Panc1 (cell line): ENCODE measurements at regions not wholly inside any gene's neighbourhood (a gene's known extent, or its start where the extent isn't known, plus 50 kb on each side); places are given as distances from the start of the nearest gene placed in this dataset.

Source experiments
- ATAC-seq: fragments of 200-7000 bp; cut with Tn5 transposase; 2 replicates; pipeline ENCODE4 v1.9.1; 2020; ENCODE audit warnings: mild to moderate bottlenecking, moderate library complexity
- BruUV-seq: library from RNA; stranded (reverse); fragments of 400-500 nt; replicated peaks from 2 replicates; lab custom pipeline; 2021; lab: Mats Ljungman, UMichigan
- CTCF ChIA-PET: fragments of 300-600 bp; sonication (Branson Sonifier 250); formaldehyde crosslinking; loops from one replicate; lab custom pipeline; 2022; ENCODE audit warnings: antibody characterized with exemption; lab: Charles Lee
- POLR2A ChIA-PET: fragments of 300-600 bp; sonication (Branson Sonifier 250); formaldehyde crosslinking; loops from one replicate; lab custom pipeline; 2022; ENCODE audit warnings: antibody characterized with exemption; lab: Charles Lee
- DNase-seq: peaks from one replicate; pipeline ENCODE4 v3.0.0-alpha.2; 2010; ENCODE audit warnings: low read depth, low spot score
- H3K27ac ChIP-seq: 2 replicates; pipeline ENCODE4 v1.5.1; 2011; ENCODE audit warnings: mild to moderate bottlenecking, low read length, inconsistent platforms
- H3K27me3 ChIP-seq: fragments of 200-500 bp; sonication (Bioruptor generic); 2 replicates; pipeline ENCODE4 v1.6.0; 2014; ENCODE audit warnings: low read length, inconsistent platforms; ENCODE audit not compliant: control insufficient read depth, insufficient read depth
- H3K36me3 ChIP-seq: fragments of 200-500 bp; sonication (Bioruptor generic); 2 replicates; pipeline ENCODE4 v1.5.1; 2014; ENCODE audit warnings: inconsistent platforms, mild to moderate bottlenecking, low read length, moderate library complexity; ENCODE audit not compliant: control insufficient read depth, insufficient read depth
- H3K4me1 ChIP-seq: 2 replicates; pipeline ENCODE4 v1.5.1; 2011; ENCODE audit warnings: inconsistent platforms, mild to moderate bottlenecking, low read length, moderate library complexity; ENCODE audit not compliant: control insufficient read depth, insufficient read depth
- H3K4me3 ChIP-seq, 2 experiments: 2 replicates each; pipeline ENCODE4 v1.5.1; 2011 to 2012; ENCODE audit warnings: low read depth in 2 of 2, low read length in 2 of 2, mild to moderate bottlenecking in 2 of 2, inconsistent platforms in 1 of 2, moderate library complexity in 1 of 2
- H3K9me3 ChIP-seq: fragments of 200-500 bp; sonication (Bioruptor generic); 2 replicates; pipeline ENCODE4 v1.5.1; 2014; ENCODE audit warnings: low read depth, mild to moderate bottlenecking, inconsistent platforms, low read length, moderate library complexity; ENCODE audit not compliant: control insufficient read depth, insufficient read depth
- POLR2AphosphoS5 ChIP-seq: IDR thresholded peaks from 2 replicates; pipeline ENCODE4 v1.6.1; 2012; ENCODE audit warnings: mild to moderate bottlenecking, low read depth, low read length, moderate library complexity
- SIN3A ChIP-seq: IDR thresholded peaks from 2 replicates; pipeline ENCODE4 v1.6.1; 2012; ENCODE audit warnings: low read depth, mild to moderate bottlenecking, low read length, moderate library complexity, borderline replicate concordance; ENCODE audit not compliant: insufficient read depth
- TCF7L2 ChIP-seq: IDR thresholded peaks from 2 replicates; pipeline ENCODE4 v1.6.1; 2011; ENCODE audit warnings: mild to moderate bottlenecking, low read depth, low read length, inconsistent platforms
- in situ Hi-C: cut with HindIII; loops from 2 replicates; pipeline ENCODE4 v1.10.0; 2016; ENCODE audit warnings: low sequenced_read_pairs, low pct_unique_long_range_greater_than_20kb
- intact Hi-C: fragments of 100-400 bp; cut with micrococcal nuclease; formaldehyde crosslinking; loops from one replicate; pipeline ENCODE4 v1.10.0; 2022; ENCODE audit not compliant: unreplicated experiment
- TF ChIP-seq, protein P1 (sequence below): fragments of 450-650 bp; IDR thresholded peaks from 2 replicates; pipeline ENCODE4 v1.5.1; 2017; ENCODE audit warnings: mild to moderate bottlenecking
- TF ChIP-seq, protein P2 (sequence below), 2 experiments: IDR thresholded peaks; 2 replicates each; pipeline ENCODE4 v1.6.1; 2011 to 2012; ENCODE audit warnings: low read depth in 2 of 2, control low read depth in 1 of 2, low read length in 1 of 2, mild to moderate bottlenecking in 1 of 2, moderate library complexity in 1 of 2; ENCODE audit not compliant: insufficient read depth in 1 of 2

DNA sequence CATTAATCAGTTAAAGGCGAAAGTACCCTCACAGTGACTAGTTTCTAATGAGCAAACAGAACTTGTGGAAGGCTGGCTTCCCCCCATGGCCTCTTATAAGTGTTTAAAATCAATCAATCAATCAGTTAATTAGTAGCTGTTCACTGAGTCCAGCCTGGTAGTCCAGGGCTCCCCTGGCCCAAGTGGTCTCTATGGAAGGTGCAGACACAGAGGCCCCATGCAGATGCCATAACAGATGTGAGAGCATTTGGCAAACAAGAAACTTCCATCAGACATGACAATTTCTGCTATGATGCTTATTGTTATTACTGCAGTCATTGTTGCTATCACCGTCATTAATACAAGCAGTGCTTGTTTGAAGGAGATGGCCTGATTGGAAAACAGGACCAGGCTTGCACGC, 179.0 kb upstream of the TSHZ3 start:
- in situ Hi-C loops, result no loop called here
- Histone ChIP-seq H3K9me3 (peaks cover 7% of the 10 kb centered on the region), H3K27ac (no peak overlapping the region), H3K36me3 (no peaks in the 10 kb centered on the region), H3K4me3 (no peak overlapping the region), H3K27me3 (no peaks in the 10 kb centered on the region), H3K4me1 (no peaks in the 10 kb centered on the region)
- CTCF ChIA-PET, result no interaction called here
- ATAC-seq (no peak), DNase-seq (no peak)
- no TSS peak for BruUV-seq
- no peak for TF ChIP-seq POLR2AphosphoS5
- TF ChIP-seq, protein P1, sequence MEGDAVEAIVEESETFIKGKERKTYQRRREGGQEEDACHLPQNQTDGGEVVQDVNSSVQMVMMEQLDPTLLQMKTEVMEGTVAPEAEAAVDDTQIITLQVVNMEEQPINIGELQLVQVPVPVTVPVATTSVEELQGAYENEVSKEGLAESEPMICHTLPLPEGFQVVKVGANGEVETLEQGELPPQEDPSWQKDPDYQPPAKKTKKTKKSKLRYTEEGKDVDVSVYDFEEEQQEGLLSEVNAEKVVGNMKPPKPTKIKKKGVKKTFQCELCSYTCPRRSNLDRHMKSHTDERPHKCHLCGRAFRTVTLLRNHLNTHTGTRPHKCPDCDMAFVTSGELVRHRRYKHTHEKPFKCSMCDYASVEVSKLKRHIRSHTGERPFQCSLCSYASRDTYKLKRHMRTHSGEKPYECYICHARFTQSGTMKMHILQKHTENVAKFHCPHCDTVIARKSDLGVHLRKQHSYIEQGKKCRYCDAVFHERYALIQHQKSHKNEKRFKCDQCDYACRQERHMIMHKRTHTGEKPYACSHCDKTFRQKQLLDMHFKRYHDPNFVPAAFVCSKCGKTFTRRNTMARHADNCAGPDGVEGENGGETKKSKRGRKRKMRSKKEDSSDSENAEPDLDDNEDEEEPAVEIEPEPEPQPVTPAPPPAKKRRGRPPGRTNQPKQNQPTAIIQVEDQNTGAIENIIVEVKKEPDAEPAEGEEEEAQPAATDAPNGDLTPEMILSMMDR, result no peak
- TF ChIP-seq, protein P2, sequence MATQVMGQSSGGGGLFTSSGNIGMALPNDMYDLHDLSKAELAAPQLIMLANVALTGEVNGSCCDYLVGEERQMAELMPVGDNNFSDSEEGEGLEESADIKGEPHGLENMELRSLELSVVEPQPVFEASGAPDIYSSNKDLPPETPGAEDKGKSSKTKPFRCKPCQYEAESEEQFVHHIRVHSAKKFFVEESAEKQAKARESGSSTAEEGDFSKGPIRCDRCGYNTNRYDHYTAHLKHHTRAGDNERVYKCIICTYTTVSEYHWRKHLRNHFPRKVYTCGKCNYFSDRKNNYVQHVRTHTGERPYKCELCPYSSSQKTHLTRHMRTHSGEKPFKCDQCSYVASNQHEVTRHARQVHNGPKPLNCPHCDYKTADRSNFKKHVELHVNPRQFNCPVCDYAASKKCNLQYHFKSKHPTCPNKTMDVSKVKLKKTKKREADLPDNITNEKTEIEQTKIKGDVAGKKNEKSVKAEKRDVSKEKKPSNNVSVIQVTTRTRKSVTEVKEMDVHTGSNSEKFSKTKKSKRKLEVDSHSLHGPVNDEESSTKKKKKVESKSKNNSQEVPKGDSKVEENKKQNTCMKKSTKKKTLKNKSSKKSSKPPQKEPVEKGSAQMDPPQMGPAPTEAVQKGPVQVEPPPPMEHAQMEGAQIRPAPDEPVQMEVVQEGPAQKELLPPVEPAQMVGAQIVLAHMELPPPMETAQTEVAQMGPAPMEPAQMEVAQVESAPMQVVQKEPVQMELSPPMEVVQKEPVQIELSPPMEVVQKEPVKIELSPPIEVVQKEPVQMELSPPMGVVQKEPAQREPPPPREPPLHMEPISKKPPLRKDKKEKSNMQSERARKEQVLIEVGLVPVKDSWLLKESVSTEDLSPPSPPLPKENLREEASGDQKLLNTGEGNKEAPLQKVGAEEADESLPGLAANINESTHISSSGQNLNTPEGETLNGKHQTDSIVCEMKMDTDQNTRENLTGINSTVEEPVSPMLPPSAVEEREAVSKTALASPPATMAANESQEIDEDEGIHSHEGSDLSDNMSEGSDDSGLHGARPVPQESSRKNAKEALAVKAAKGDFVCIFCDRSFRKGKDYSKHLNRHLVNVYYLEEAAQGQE (IDR thresholded peaks at IDR 0.05; ENCODE audit: insufficient read depth in 1 of 2, low read depth in 2 of 2, low read length in 1 of 2), result no peak
- no peak for TF ChIP-seq TCF7L2
- TF ChIP-seq SIN3A, result no peak
- intact Hi-C loops, result no loop called here
- POLR2A ChIA-PET, result interaction anchor here (0.6 kb wide), 1 partner anchor 100 kb away, joined by 6 read pairs; no protein-coding TSS in a partner anchor

DNA sequence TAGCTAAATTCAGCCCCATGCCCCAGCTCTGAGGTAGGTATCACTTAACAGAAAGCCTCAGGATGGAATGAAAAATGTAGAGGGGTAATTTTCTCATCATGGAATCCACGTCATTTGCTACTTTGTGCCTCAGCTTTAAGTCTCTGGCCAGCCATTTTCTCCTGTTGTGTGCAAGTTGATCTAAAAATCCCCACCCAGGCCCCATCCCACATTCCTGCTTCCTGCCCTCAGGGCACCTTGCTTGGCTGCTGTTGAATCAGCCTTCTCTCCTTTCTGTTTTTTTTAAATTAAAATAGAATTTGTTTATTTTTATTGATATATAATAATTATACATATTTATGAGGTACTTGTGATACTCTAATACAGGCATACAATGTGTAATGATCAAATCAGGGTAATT, 179.9 kb upstream of the TSHZ3 start:
- no TSS peak for BruUV-seq
- no peak for ATAC-seq
- Histone ChIP-seq H3K4me1 (no peaks in the 10 kb centered on the region), H3K27me3 (no peaks in the 10 kb centered on the region), H3K36me3 (no peaks in the 10 kb centered on the region), H3K4me3 (no peak overlapping the region), H3K27ac (no peak overlapping the region), H3K9me3 (peaks cover 7% of the 10 kb centered on the region)
- ChIA-PET POLR2A (no interaction called here), CTCF (no interaction called here)
- no peak for DNase-seq
- TF ChIP-seq SIN3A (no peak), POLR2AphosphoS5 (no peak)
- in situ Hi-C loops (no loop called here), intact Hi-C loops (no loop called here)

DNA sequence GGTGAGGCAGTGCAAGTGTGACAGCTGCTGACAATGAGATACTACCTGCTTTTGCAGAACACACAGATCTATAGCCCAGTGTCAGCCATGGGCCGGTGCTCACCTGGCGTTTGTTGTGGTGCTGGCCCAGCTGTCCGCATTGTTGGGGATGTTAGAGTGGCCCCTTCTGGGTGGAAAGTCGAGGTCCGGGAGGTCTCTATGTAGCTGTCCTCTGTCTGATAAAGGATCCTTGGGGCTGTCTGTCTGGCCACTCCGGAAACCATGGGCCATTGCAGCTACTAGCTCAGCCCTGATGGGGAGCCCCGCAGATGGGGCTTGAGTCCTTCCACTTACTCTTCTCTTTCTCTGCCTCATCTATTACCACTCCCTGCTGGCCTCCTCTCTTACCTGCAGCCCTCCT, 181.5 kb upstream of the TSHZ3 start:
- POLR2A ChIA-PET, result no interaction called here
- no peak for ATAC-seq
- BruUV-seq, result no TSS peak

More for the DNA sequence above, 181.5 kb upstream of the TSHZ3 start:
- Histone ChIP-seq H3K27ac (no peak overlapping the region), H3K4me1 (no peaks in the 10 kb centered on the region), H3K36me3 (no peaks in the 10 kb centered on the region), H3K4me3 (no peak overlapping the region), H3K27me3 (no peaks in the 10 kb centered on the region), H3K9me3 (no peaks in the 10 kb centered on the region)
- intact Hi-C loops, result no loop called here
- CTCF ChIA-PET, result no interaction called here
- no peak for DNase-seq
- in situ Hi-C loops, result no loop called here
- TF ChIP-seq POLR2AphosphoS5 (no peak), TCF7L2 (no peak), SIN3A (no peak)
- TF ChIP-seq, protein P2 (IDR thresholded peaks at IDR 0.05; ENCODE audit: insufficient read depth in 1 of 2, low read depth in 2 of 2, low read length in 1 of 2), result no peak
- TF ChIP-seq, protein P1, result no peak
